Astrocyte of the spinal cord (primary cell): ENCODE measurements at regions not wholly inside any gene's neighbourhood (a gene's known extent, or its start where the extent isn't known, plus 50 kb on each side); places are given as distances from the start of the nearest gene placed in this dataset.

Experiments used
- DNase-seq: peaks from one replicate; pipeline ENCODE4 v3.0.0; 2011; ENCODE audit warnings: low read depth, low spot score
- H3K4me3 ChIP-seq: 2 replicates; pipeline ENCODE4 v1.5.1; 2011; ENCODE audit warnings: low read depth, mild to moderate bottlenecking, low read length, moderate library complexity
- CTCF ChIP-seq: IDR thresholded peaks from 2 replicates; pipeline ENCODE4 v1.5.1; 2012; ENCODE audit warnings: low read depth, mild to moderate bottlenecking, low read length, inconsistent platforms
- in situ Hi-C: cut with HindIII; loops from 2 replicates; pipeline ENCODE4 v1.10.0; 2017; ENCODE audit warnings: low sequenced_read_pairs

DNA sequence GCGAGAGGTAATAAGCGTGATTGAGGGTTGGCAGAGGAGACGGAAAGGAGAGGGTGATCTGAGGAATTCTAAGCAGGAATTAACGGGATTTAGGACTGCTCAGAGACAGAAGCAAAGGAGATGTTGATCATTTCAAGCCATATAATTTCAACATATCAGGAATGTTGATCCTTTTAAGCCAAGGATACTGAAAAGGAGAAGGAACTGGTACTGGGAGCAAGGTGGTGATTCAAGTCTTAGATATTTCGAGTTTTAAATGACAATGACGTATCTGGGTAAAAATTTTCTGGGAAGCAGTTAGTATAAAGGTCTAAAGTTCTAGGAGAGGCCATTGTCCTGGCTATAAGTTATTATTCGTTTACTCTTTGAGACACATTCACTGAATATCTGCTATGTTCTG is 91.3 kb upstream of the OGFRL1 start:
- TF ChIP-seq CTCF, result no peak
- in situ Hi-C loops, result no loop called here
- peak; percentile 8 for DNase-seq
- H3K4me3 ChIP-seq, result no peak overlapping the region

DNA sequence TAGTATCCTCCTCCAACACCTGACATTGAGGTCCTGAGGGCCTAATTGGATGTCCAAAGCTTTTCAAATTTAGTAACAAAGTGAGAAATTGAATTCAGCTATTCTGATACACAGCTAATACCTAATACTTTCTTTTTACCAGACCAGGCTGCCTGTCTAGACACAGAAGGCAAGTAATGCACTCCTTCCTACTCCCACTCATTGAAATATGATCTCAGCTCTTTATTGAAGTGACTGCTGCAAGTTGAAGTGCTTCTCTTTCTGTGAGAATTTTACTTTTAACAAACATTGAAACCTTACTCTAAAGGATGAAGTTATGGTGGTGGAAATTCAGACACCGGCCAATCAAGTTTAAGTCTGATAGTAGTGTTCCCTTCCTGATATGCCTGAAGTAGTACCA is 90.8 kb upstream of the OGFRL1 start:
- no peak overlapping the region for H3K4me3 ChIP-seq
- no peak for TF ChIP-seq CTCF
- peak; percentile 58 for DNase-seq
- in situ Hi-C loops, result no loop called here

DNA sequence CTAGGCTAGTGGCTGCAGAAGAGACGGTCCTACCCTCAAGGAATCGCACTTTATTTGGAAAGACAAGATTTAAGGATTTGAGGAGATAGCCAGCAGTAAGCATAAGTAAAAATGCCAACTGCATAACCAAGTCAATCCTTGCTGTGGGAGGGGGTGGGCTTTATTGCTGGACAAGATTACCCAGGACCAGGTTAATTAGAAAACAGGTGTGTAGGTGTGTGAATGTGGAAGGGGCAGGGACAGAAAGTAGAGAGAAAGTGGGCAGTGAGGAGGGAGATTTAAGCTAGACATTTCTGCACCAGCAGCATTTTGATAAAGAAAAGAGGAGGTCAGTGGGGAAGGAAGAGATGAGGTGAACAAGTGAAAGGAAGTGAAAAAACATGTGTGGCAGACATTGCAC is 89.7 kb upstream of the OGFRL1 start:
- DNase-seq, result no peak
- H3K4me3 ChIP-seq, result no peak overlapping the region
- no peak for TF ChIP-seq CTCF
- in situ Hi-C loops, result no loop called here

GRCh38 chr6:71199736-71200135 is 88.9 kb upstream of the OGFRL1 start:
- no peak for TF ChIP-seq CTCF
- DNase-seq, result no peak
- H3K4me3 ChIP-seq, result no peak overlapping the region
- in situ Hi-C loops, result no loop called here

- TF ChIP-seq CTCF, result no peak
- in situ Hi-C loops, result no loop called here
Measured at GRCh38 chr6:71203206-71203605, 85.4 kb upstream of the OGFRL1 start.

GRCh38 chr6:71204741-71205140 is 83.9 kb upstream of the OGFRL1 start:
- no peak for DNase-seq
- no peak for TF ChIP-seq CTCF
- H3K4me3 ChIP-seq, result no peak overlapping the region
- in situ Hi-C loops, result no loop called here

More at GRCh38 chr6:71203206-71203605, 85.4 kb upstream of the OGFRL1 start:
- no peak for DNase-seq
- H3K4me3 ChIP-seq, result no peak overlapping the region

GRCh38 chr6:71205336-71205956 is 83.2 kb upstream of the OGFRL1 start:
- H3K4me3 ChIP-seq, result no peak overlapping the region

More at GRCh38 chr6:71205336-71205956, 83.2 kb upstream of the OGFRL1 start:
- peak; percentile 53 for DNase-seq
- no peak for TF ChIP-seq CTCF
- in situ Hi-C loops, result no loop called here
